ENCODE measurements at regions not wholly inside any gene's neighbourhood (a gene's known extent, or its start where the extent isn't known, plus 50 kb on each side); places are given as distances from the start of the nearest gene placed in this dataset.

- TF ChIP-seq EZH2 (IDR thresholded peaks at IDR 0.05; ENCODE audit: borderline replicate concordance, low read length) (no peak), CTCF (IDR thresholded peaks at IDR 0.05; ENCODE audit: low read length) (no peak)
- Histone ChIP-seq H3K4me2 (ENCODE audit: low read length) (no peak overlapping the region), H3F3A (ENCODE audit: insufficient read depth, low read length) (no peaks in the 10 kb centered on the region), H3K27me3 (ENCODE audit: insufficient read depth, low read length) (no peaks in the 10 kb centered on the region; the same call in 1 of the 2 replicates), H3K4me3 (ENCODE audit: low read depth, low read length, poor library complexity, severe bottlenecking) (no peak overlapping the region), H3K9ac (ENCODE audit: low read length) (no peak overlapping the region), H3K4me1 (ENCODE audit: insufficient read depth, low read length, severe bottlenecking) (no peaks in the 10 kb centered on the region), H2AFZ (ENCODE audit: low read length) (no peak overlapping the region), H3K79me2 (ENCODE audit: insufficient read depth, low read length) (no peaks in the 10 kb centered on the region), H3K9me2 (ENCODE audit: low read depth, low read length) (no peaks in the 10 kb centered on the region), H3K9me3 (ENCODE audit: low read length) (no peaks in the 10 kb centered on the region), H3K36me3 (ENCODE audit: insufficient read depth, low read length) (no peaks in the 10 kb centered on the region), H3K27ac (ENCODE audit: low read depth, low read length, poor library complexity, severe bottlenecking) (no peak overlapping the region), H4K20me1 (ENCODE audit: insufficient read depth, low read length) (no peaks in the 10 kb centered on the region)
Observed at GRCh38 chr5:71932131-71932654, 175.1 kb upstream of the MAP1B start.

GRCh38 chr5:71932655-71933338 is 174.5 kb upstream of the MAP1B start:
- H3K9me2 ChIP-seq (ENCODE audit: low read depth, low read length), result no peaks in the 10 kb centered on the region
- H3K4me2 ChIP-seq (ENCODE audit: low read length), result no peak overlapping the region
- H3K4me1 ChIP-seq (ENCODE audit: insufficient read depth, low read length, severe bottlenecking), result no peaks in the 10 kb centered on the region
- H3K27ac ChIP-seq (ENCODE audit: low read depth, low read length, poor library complexity, severe bottlenecking), result no peak overlapping the region
- H4K20me1 ChIP-seq (ENCODE audit: insufficient read depth, low read length), result no peaks in the 10 kb centered on the region
- no peak overlapping the region for H2AFZ ChIP-seq (ENCODE audit: low read length)
- H3K27me3 ChIP-seq (ENCODE audit: insufficient read depth, low read length), result no peaks in the 10 kb centered on the region; the same call in 1 of the 2 replicates
- TF ChIP-seq CTCF (IDR thresholded peaks at IDR 0.05; ENCODE audit: low read length) (no peak), EZH2 (IDR thresholded peaks at IDR 0.05; ENCODE audit: borderline replicate concordance, low read length) (no peak)
- H3K36me3 ChIP-seq (ENCODE audit: insufficient read depth, low read length), result no peaks in the 10 kb centered on the region
- no peak overlapping the region for H3K4me3 ChIP-seq (ENCODE audit: low read depth, low read length, poor library complexity, severe bottlenecking)
- no peaks in the 10 kb centered on the region for H3F3A ChIP-seq (ENCODE audit: insufficient read depth, low read length)
- H3K9me3 ChIP-seq (ENCODE audit: low read length), result no peaks in the 10 kb centered on the region
- no peaks in the 10 kb centered on the region for H3K79me2 ChIP-seq (ENCODE audit: insufficient read depth, low read length)
- no peak overlapping the region for H3K9ac ChIP-seq (ENCODE audit: low read length)

- H2AFZ ChIP-seq (ENCODE audit: low read length), result no peak overlapping the region
- H3K27ac ChIP-seq (ENCODE audit: low read depth, low read length, poor library complexity, severe bottlenecking), result no peak overlapping the region
- H3K36me3 ChIP-seq (ENCODE audit: insufficient read depth, low read length), result no peaks in the 10 kb centered on the region
- TF ChIP-seq CTCF (IDR thresholded peaks at IDR 0.05; ENCODE audit: low read length) (no peak), EZH2 (IDR thresholded peaks at IDR 0.05; ENCODE audit: borderline replicate concordance, low read length) (no peak)
- no peak overlapping the region for H3K9ac ChIP-seq (ENCODE audit: low read length)
- H3F3A ChIP-seq (ENCODE audit: insufficient read depth, low read length), result no peaks in the 10 kb centered on the region
- no peaks in the 10 kb centered on the region for H3K9me2 ChIP-seq (ENCODE audit: low read depth, low read length)
- H3K4me3 ChIP-seq (ENCODE audit: low read depth, low read length, poor library complexity, severe bottlenecking), result no peak overlapping the region
- no peaks in the 10 kb centered on the region for H3K79me2 ChIP-seq (ENCODE audit: insufficient read depth, low read length)
- no peaks in the 10 kb centered on the region for H4K20me1 ChIP-seq (ENCODE audit: insufficient read depth, low read length)
- no peak overlapping the region for H3K4me2 ChIP-seq (ENCODE audit: low read length)
- H3K27me3 ChIP-seq (ENCODE audit: insufficient read depth, low read length), result no peaks in the 10 kb centered on the region; the same call in 1 of the 2 replicates
- H3K4me1 ChIP-seq (ENCODE audit: insufficient read depth, low read length, severe bottlenecking), result no peaks in the 10 kb centered on the region
- no peaks in the 10 kb centered on the region for H3K9me3 ChIP-seq (ENCODE audit: low read length)
Observed at GRCh38 chr5:71934322-71934721, 173.0 kb upstream of the MAP1B start.

Measured in OCI-LY1 (cell line).